Testis (tissue), 2 donors: ENCODE measurements at regions not wholly inside any gene's neighbourhood (a gene's known extent, or its start where the extent isn't known, plus 50 kb on each side); places are given as distances from the start of the nearest gene placed in this dataset.

Experiments
- DNase-seq: peaks from one replicate; pipeline ENCODE4 v3.0.0-alpha.2; 2019
- H3K27ac ChIP-seq, 2 donors: fragments of 200-600 bp; sonication (generic); one replicate each; pipeline ENCODE4 v1.5.1; 2019
- H3K27me3 ChIP-seq: fragments of 200-600 bp; sonication (generic); one replicate; pipeline ENCODE4 v1.5.1; 2019
- H3K36me3 ChIP-seq: fragments of 200-600 bp; sonication (generic); one replicate; pipeline ENCODE4 v1.5.1; 2017; ENCODE audit warnings: low read depth; ENCODE audit errors: missing control alignments
- H3K4me1 ChIP-seq: fragments of 200-600 bp; sonication (generic); one replicate; pipeline ENCODE4 v1.5.1; 2019
- H3K4me3 ChIP-seq, 2 donors: fragments of 200-600 bp; sonication (generic); one replicate each; pipeline ENCODE4 v1.5.1; 2017 to 2019
- H3K9me3 ChIP-seq: fragments of 200-600 bp; sonication (generic); one replicate; pipeline ENCODE4 v1.5.1; 2017
- CTCF ChIP-seq, 3 experiments: fragments of 450-650 bp in 2 of 3; fragments of 200-600 bp in 1 of 3; sonication (generic) in 1 of 3; IDR thresholded peaks; one replicate each; pipeline ENCODE4 v1.5.1; 2016 to 2019; ENCODE audit warnings: antibody characterized with exemption in 3 of 3, mild to moderate bottlenecking in 2 of 3, moderate library complexity in 1 of 3
- POLR2A ChIP-seq: fragments of 450-650 bp; IDR thresholded peaks from one replicate; pipeline ENCODE4 v1.6.1; 2017; ENCODE audit warnings: antibody characterized with exemption, mild to moderate bottlenecking, moderate library complexity
- WGBS, 2 donors: methylation state at CpG; one replicate each; pipeline ENCODE4 v1.1.5; 2018; 5-methylcytosine and 5-hydroxymethylcytosine counted together
- intact Hi-C: fragments of 100-400 bp; cut with DNase I; formaldehyde crosslinking; loops from one replicate; pipeline ENCODE4 v1.15.1; 2023; ENCODE audit warnings: low total_unique reads

GRCh38 chr22:47734511-47734910 is 972.1 kb downstream of the TBC1D22A start:
- H3K27ac ChIP-seq: no peak overlapping the region
- H3K36me3 ChIP-seq: no peaks in the 10 kb centered on the region
- DNase-seq: no peak
- no peaks in the 10 kb centered on the region for H3K4me1 ChIP-seq
- 82% methylated on average over 7 of the region's 7 CpGs; no CpG with 5 or more reads in 1 of the 2 donors for WGBS, 2 donors
- H3K27me3 ChIP-seq: no peaks in the 10 kb centered on the region
- no peaks in the 10 kb centered on the region for H3K9me3 ChIP-seq
- no peak for TF ChIP-seq CTCF (IDR thresholded peaks at IDR 0.05)
- TF ChIP-seq POLR2A: no peak
- intact Hi-C loops: no loop called here
- no peak overlapping the region for H3K4me3 ChIP-seq

- Histone ChIP-seq H3K27me3 (no peaks in the 10 kb centered on the region), H3K4me3 (no peak overlapping the region), H3K4me1 (no peaks in the 10 kb centered on the region), H3K27ac (no peak overlapping the region), H3K36me3 (no peaks in the 10 kb centered on the region), H3K9me3 (no peaks in the 10 kb centered on the region)
- WGBS, 2 donors: 73 to 75% methylated on average over 1 of the region's 1 CpG
- no peak for DNase-seq
- no peak for TF ChIP-seq POLR2A
- TF ChIP-seq CTCF (IDR thresholded peaks at IDR 0.05): no peak
- intact Hi-C loops: no loop called here
Observed at GRCh38 chr22:47727641-47728040, 965.2 kb downstream of the TBC1D22A start.

- no peak for DNase-seq
- intact Hi-C loops: no loop called here
- 58 to 74% methylated on average over 2 of the region's 2 CpGs for WGBS, 2 donors
- Histone ChIP-seq H3K9me3 (no peaks in the 10 kb centered on the region), H3K36me3 (no peaks in the 10 kb centered on the region), H3K4me3 (no peak overlapping the region), H3K4me1 (no peaks in the 10 kb centered on the region), H3K27me3 (no peaks in the 10 kb centered on the region), H3K27ac (no peak overlapping the region)
- TF ChIP-seq POLR2A (no peak), CTCF (IDR thresholded peaks at IDR 0.05) (no peak)
Observed at GRCh38 chr22:47724751-47725150, 962.3 kb downstream of the TBC1D22A start.

GRCh38 chr22:47724030-47724429 is 961.6 kb downstream of the TBC1D22A start:
- H3K36me3 ChIP-seq: no peaks in the 10 kb centered on the region
- H3K4me1 ChIP-seq: no peaks in the 10 kb centered on the region
- no peak overlapping the region for H3K4me3 ChIP-seq
- WGBS, 2 donors: 73 to 79% methylated on average over 5 of the region's 5 CpGs
- intact Hi-C loops: no loop called here
- H3K9me3 ChIP-seq: no peaks in the 10 kb centered on the region
- H3K27me3 ChIP-seq: no peaks in the 10 kb centered on the region
- no peak overlapping the region for H3K27ac ChIP-seq
- no peak for TF ChIP-seq POLR2A
- no peak for DNase-seq

- 87 to 88% methylated on average over 3 of the region's 3 CpGs for WGBS, 2 donors
- TF ChIP-seq CTCF (IDR thresholded peaks at IDR 0.05): no peak
- TF ChIP-seq POLR2A: no peak
- Histone ChIP-seq H3K4me3 (no peak overlapping the region), H3K4me1 (no peaks in the 10 kb centered on the region), H3K36me3 (no peaks in the 10 kb centered on the region), H3K27me3 (no peaks in the 10 kb centered on the region), H3K27ac (no peak overlapping the region), H3K9me3 (no peaks in the 10 kb centered on the region)
- intact Hi-C loops: no loop called here
- DNase-seq: no peak
Observed at GRCh38 chr22:47718337-47718736, 955.9 kb downstream of the TBC1D22A start.
